Lung (tissue), 11 donors: ENCODE measurements at regions not wholly inside any gene's neighbourhood (a gene's known extent, or its start where the extent isn't known, plus 50 kb on each side); places are given as distances from the start of the nearest gene placed in this dataset.

Source experiments
- ATAC-seq: fragments of 200-7000 bp; cut with Tn5 transposase; one replicate; pipeline ENCODE4 v1.9.1; 2020; ENCODE audit warnings: moderate number of reproducible peaks; ENCODE audit not compliant: insufficient read depth, low FRiP score
- DNase-seq, 3 donors: peaks; one replicate each; pipeline ENCODE4 v3.0.0-alpha.2; 2013 to 2017
- H3K27ac ChIP-seq, 2 donors: one replicate each; pipeline ENCODE4 v1.5.1; 2013; ENCODE audit warnings: mild to moderate bottlenecking in 2 of 2, moderate library complexity in 2 of 2, control low read depth in 1 of 2, inconsistent platforms in 1 of 2, low read depth in 1 of 2, low read length in 1 of 2
- H3K27me3 ChIP-seq, 3 donors: one replicate each; pipeline ENCODE4 v1.5.1; 2013; ENCODE audit warnings: low read length in 2 of 3; ENCODE audit not compliant: control insufficient read depth in 3 of 3, insufficient read depth in 3 of 3
- H3K36me3 ChIP-seq, 4 donors: one replicate each; pipeline ENCODE4 v1.5.1; 2013; ENCODE audit warnings: low read length in 4 of 4, mild to moderate bottlenecking in 1 of 4, moderate library complexity in 1 of 4; ENCODE audit not compliant: control insufficient read depth in 4 of 4, insufficient read depth in 4 of 4
- H3K4me1 ChIP-seq, 5 donors: one replicate each; pipeline ENCODE4 v1.5.1; 2013; ENCODE audit warnings: low read length in 5 of 5, mild to moderate bottlenecking in 2 of 5, moderate library complexity in 1 of 5; ENCODE audit not compliant: control insufficient read depth in 5 of 5, insufficient read depth in 5 of 5
- H3K4me3 ChIP-seq: one replicate; pipeline ENCODE4 v1.5.1; 2013; ENCODE audit warnings: mild to moderate bottlenecking, control low read depth, moderate library complexity
- H3K9ac ChIP-seq, 2 donors: one replicate each; pipeline ENCODE4 v1.5.1; 2013; ENCODE audit warnings: low read length in 2 of 2, control low read depth in 1 of 2; ENCODE audit not compliant: insufficient read depth in 1 of 2
- H3K9me3 ChIP-seq, 4 donors: one replicate each; pipeline ENCODE4 v1.5.1; 2013; ENCODE audit warnings: low read length in 3 of 4, mild to moderate bottlenecking in 1 of 4, moderate library complexity in 1 of 4; ENCODE audit not compliant: control insufficient read depth in 4 of 4, insufficient read depth in 3 of 4
- CTCF ChIP-seq: IDR thresholded peaks from 2 replicates; pipeline ENCODE4 v1.5.1; 2012; ENCODE audit warnings: mild to moderate bottlenecking; ENCODE audit errors: control extremely low read depth, extremely low read depth
- WGBS, 2 donors: extraction: QIAGEN DNeasy Blood & Tissue Kit; methylation state at CpG; one replicate each; pipeline ENCODE4 v1.1.7; 2013; 5-methylcytosine and 5-hydroxymethylcytosine counted together
- donor health status: control.
- donor health status: control.
- donor health status: Bipolar disorder and iron deficiency.
- donor health status: healthy.
- donor health status: DM: yes; HTN: yes; CAD: no.

- Histone ChIP-seq H3K27ac (no peak overlapping the region), H3K9ac (no peak overlapping the region), H3K4me3 (no peak overlapping the region), H3K4me1 (no peaks in the 10 kb centered on the region), H3K9me3 (no peaks in the 10 kb centered on the region), H3K36me3 (no peaks in the 10 kb centered on the region), H3K27me3 (no peaks in the 10 kb centered on the region)
- ATAC-seq (no peak), DNase-seq (no peak)
- TF ChIP-seq CTCF = no peak
Measured at GRCh38 chrX:145178268-145178667, 69.0 kb upstream of the SPANXN1 start.

GRCh38 chrX:145190801-145191389, 56.4 kb upstream of the SPANXN1 start:
- peaks cover 0 to 2% (median 0%) of the 10 kb centered on the region in 4 donors for H3K9me3 ChIP-seq
- peaks cover 0 to 3% (median 0%) of the 10 kb centered on the region in 3 donors for H3K27me3 ChIP-seq
- 60 to 62% methylated on average over 3 of the region's 3 CpGs for WGBS, 2 donors
- ATAC-seq (no peak), DNase-seq (peak in 2 of 3 donors; percentile 17 to 28)
- no peak for TF ChIP-seq CTCF
- H3K9ac ChIP-seq = no peak overlapping the region
- no peak overlapping the region for H3K4me3 ChIP-seq
- H3K4me1 ChIP-seq = no peaks in the 10 kb centered on the region
- no peak overlapping the region for H3K27ac ChIP-seq
- H3K36me3 ChIP-seq = no peaks in the 10 kb centered on the region
